ENCODE measurements at regions not wholly inside any gene's neighbourhood (a gene's known extent, or its start where the extent isn't known, plus 50 kb on each side); places are given as distances from the start of the nearest gene placed in this dataset.
A peak's percentile ranks its signal among the peaks of the same experiment; 100 is the strongest.

DNA sequence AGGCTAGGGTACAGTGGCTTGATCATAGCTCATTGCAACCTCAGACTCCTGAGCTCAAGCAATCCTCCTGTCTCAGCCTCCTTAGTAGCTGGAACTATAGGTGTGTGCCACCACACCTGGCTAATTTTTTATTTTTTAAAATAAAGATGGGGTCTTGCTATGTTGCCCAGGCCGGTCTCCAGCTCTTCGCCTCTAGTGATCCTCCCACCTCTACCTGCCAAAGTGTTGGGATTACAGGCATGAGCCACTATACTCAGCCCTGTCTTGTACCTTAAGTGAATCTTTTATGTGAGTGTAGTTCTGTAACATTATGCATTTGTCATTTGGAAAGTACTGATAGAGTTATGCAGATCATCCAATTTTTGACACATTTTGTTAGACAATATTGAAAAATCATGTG lies 66.9 kb upstream of the C15orf39 start:
- DNase-seq (ENCODE audit: low spot score), result no peak

DNA sequence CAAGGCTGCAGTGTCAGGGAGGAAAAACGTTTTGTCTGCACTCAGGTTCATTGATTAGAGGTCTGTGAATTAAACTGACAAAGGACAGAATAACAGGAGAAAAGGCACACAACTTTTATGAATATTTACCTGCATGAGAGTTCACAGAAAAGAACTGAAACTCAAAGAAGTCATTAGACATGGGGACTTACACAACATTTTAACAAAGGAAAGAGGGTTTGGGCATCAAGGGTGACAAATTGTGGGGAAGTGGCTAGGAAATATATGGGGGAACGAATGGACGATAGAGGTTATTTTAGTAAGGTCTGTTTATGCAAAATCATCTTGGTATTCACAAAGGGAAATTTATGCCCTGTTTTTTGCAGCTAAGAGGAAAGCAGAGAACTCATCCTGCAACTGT lies 65.6 kb upstream of the C15orf39 start:
- DNase-seq (ENCODE audit: low spot score), result no peak

DNA sequence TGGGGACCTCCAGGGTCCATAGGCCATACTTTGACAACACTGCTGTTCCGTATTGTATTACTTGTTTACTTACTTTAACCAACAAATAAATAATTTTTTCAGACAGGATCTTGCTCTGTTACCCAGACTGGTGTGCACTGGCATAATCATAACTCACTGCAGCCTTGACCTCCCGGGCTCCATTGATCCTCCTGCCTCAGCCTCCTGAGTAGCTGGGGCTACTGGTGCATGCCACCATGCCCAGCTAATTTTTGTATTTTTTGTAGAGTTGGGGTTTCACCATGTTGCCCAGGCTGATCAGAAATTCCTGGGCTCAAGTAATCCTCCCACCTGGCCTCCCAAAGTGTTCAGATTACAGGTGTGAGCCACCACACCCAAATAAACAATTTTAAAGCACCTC lies 64.9 kb upstream of the C15orf39 start:
- no peak for DNase-seq (ENCODE audit: low spot score)

DNA sequence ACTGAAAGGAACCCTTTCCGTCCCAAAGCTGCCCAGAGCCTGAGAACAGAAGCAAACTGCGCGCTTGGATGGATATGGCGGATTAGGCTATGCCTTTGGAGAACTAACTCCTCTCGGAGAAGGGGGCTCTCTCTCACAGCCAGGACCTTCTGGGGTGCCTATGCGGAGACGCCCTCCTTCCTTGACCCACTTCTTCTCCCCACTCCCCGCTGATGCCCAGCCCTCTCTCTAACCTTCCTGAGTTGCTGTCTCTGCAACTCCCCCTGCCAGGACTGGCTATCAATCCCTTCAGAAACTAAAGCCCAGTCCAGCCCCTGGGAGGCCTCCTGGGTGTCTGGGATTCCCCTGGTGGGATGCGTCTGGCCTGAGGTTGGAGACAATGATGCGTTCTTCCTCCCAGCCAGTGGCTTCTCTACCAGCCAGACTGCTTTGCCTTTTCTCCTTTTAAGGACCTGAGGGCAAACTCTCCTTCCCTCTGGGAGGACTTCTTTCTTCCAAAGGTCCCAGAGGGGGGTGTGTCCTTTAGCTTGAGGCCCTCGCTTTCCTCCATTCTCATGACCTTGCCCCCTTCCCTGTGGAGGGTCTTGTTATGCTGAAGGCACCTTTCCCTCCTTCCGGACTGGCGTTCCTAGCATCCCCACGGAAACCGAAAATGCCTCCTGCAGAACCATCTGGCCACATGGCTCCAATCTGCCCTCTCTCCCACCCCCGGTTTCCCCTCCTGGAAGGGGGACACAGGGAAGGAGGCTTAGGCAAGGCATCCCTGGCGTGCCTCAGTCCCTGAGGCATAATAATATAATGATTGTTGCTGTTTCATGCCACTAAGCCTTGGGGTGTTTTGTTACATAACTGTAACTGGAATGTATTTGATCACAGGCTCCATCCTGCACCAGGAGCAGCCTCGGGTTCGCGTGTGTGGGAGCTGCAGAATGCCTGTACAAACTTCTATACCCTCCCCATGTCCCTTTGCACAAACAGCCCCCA lies 63.4 kb upstream of the C15orf39 start:
- DNase-seq (ENCODE audit: low spot score), result no peak

DNA sequence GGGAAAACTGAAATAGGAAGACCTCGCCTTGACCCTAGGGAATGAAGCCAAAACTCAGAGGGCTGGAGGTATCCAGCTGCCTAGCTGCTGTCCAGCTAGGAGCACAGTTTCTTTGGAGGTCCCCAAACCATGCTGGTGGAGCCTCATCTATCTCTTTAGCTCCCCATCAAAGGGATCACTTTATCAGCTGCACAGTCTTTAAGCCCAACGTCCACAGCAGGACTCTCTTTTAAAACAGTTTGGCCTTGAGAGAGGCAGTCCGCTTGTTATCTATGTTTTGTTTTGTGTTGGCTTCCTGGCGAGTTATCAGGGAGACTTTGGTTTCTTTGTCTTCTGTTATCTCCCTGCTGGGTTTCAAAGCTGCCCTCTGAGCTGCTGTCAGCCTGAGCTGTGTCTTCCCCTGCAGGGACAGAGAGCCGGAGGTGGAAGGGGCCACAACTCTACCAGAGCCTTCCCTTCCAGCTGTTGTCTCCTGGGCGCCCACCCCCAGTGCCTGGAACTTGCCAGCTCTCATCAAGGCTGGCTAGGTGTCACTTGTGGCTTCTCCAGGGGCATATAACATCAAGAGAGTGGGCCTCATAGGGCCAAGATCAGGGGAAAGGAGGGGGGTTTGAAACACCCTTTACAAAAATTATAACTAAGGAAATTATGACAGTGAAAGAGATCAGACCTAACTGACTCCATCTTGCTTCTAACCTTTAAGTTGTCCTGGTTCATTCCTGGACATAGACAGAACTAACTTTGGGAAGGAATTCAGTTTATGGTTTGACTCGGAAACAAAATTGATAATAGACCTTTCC lies 61.4 kb upstream of the C15orf39 start:
- DNase-seq (ENCODE audit: low spot score), result no peak

DNA sequence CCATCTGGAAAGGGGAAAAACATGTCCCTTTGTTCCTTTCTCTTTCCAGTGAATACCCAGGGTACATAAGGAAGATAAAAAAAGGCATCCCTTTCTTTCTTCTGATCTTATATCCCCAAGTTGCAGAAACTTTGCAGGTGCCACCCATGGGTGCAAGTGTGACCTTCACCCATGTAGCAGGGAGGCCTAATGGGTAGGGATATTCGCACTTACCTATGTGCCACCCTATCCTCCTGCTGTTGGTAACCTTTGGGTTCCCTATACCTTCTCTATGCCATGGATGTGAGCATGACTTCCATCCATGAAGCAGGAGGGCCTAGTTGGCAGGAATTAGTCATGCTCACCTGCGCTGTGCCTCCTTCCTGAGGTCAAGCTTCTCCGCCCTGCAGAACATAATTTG lies 59.2 kb upstream of the C15orf39 start:
- DNase-seq (ENCODE audit: low spot score), result no peak

DNA sequence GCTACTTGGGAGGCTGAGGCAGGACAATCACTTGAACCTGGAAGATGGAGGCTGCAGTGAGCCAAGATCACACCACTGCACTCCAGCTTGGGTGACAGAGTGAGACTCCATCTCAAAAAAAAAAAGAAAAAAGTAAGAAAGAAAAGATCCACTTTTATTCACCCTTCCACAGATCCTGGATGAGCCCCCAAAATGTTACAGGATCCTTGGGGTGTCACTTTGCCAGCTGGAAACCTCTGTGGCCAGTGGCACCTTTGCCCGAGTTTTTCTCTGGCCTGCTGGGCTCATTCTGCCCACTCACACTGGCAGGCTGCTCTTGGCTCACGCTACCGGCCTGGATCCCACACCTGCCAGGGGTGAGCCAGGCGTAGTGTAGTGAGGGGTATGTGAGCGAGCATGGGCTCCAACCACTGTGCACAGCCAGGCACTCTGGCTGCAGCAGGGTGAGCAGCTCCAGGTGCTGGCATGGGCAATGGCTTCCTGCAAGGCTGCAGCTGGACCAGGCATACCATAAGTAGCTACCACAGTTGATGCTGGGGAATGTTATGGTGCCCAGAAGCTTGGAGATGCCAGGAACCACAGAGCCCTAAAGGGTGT lies 57.8 kb upstream of the C15orf39 start:
- DNase-seq (ENCODE audit: low spot score), result peak; percentile 26

DNA sequence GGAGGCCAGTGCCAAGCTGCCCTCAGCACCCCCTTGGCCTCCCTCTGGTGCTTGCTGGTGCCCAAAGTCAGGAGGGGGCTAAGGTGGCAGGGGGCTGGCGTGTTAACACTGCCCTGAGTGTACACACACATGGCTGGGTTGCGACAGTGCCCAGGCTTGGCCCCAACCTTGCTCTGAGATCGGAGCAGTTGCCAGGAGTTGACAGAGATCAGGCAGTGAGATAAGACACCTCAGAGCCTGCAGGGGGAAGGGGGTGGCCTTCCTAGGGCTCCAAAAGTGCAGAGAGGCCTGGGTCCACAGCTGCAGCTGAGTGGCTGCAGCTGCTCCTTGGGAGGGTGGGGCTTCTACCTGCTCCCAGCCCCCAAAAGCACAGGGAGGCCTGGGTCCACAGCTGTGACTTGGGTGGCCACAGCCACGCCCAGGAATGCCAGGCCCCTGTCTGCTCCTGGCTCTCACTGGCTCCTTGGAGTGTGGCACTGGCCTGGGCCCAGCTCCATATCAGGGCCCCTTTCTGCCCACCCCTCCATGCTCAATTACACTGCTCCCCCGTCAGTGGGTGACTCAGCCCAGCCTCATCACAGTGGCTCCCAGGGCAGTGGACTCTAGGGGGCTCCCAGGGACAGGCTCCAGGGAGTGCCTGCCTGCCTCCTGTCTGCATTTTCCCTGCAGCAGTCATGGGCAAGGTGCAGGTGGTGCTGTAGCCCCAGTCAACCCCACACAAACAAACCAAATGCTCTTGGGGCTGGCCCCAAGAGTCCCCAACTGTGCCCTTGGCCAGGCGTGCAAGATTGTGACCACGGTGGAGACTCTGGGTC lies 56.4 kb upstream of the C15orf39 start:
- no peak for DNase-seq (ENCODE audit: low spot score)

DNA sequence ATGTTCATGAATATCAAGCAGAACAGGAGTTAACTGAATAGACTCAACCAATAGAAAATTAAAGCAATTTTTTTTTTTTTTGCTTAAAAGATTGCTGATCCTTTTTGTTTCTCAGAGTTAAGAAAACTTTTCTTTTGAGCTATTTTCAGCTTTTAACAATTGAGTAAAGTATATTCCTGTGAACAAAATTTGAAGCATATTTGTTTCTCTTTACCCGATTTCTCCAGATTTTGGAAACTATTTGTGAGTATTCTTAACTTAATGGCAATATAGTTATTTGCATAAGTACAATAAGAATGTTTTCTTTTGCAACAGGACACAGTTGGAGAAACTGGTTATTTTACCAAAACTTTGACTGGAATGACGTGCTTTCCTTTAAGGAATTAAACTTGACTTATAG lies 53.4 kb upstream of the C15orf39 start:
- DNase-seq (ENCODE audit: low spot score), result peak; percentile 43

DNA sequence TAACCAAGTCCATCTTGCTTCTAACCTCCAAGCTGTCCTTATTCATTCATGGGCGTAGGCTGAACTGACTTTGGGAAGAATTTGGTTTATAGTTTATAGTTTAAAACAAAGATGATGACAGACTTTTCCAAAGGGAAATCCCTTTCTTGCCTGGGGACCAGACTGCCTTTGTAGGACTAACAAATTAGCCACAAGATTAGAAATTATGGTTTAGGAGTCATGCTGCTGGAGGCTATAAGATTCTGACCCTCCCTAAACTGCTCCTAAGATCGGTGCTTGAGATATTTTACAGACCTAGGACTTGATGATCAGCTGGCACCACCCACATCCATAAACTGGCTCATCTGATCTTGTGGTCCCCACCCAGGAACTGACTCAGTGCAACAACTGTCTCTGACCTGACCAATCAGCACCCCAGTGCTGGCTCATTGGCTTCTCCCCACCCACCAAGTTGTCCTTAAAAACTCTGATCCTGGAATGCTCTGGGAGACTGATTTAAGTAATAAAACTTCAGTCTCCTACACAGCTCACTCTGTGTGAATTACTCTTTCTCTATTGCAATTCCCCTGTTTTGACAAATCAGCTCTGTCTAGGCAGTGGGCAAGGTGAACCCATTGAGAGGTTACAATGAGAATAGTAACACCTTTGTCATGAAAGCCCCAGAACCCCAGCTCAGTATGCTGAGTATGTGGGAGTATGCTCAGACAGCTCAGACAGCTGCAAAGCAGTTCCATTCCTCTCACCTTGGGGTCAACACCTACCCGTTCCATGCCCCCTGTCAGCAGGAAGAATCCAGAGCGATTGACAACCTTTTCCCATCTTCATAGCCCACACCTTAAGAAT lies 51.6 kb upstream of the C15orf39 start:
- DNase-seq (ENCODE audit: low spot score), result no peak

DNA sequence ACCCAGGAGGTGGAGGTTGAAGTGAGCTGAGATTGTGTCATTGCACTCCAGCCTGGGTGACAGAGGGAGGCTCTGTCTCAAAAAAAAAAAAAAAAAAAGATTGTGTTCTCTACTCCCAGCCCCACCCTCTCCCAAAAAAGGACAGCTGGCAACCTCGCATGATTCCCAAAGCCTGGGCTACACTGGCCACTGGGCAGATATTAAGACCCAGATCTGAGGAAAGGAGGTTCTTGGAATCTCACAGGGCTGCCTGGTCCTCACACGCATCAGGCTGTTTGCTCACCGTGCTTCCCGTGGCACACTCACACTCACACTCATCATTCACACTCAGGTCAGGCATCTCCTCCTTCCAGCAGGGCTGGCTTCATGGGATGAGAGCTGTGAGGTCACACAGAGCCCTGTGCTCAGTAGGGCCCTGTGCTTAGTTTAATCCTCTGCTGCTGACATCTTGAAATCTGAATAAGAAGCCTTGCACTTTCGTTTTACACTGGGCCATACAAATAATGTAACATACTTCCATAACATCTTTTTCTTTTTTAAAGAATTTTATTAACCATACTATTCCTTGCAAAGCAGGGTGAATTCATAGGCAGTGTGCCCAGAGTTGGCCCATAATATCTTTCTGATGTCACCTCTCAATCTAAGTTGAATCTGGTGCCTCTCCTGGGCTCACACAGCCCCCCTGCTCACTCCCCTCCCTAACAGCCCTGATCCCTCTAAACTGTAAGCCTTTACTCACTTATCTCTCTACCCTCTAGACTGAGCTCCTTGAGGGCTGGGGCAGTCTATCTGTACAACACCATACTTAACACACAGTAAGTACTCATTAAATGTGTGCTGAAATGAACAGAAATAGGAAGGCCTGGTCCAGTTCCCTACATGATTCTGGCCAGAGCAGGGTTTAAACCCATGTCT lies 50.2 kb upstream of the C15orf39 start:
- DNase-seq (ENCODE audit: low spot score), result no peak
